ENCODE measurements at regions not wholly inside any gene's neighbourhood (a gene's known extent, or its start where the extent isn't known, plus 50 kb on each side); places are given as distances from the start of the nearest gene placed in this dataset.

- TF ChIP-seq ATF3 (IDR thresholded peaks at IDR 0.05; ENCODE audit: insufficient read depth, low read depth, low read length), result no peak
Observed at GRCh38 chr1:232180779-232181136, 449.2 kb downstream of the SIPA1L2 start (continued).

Data from H1 (cell line).